WI38 (cell line): ENCODE measurements at regions not wholly inside any gene's neighbourhood (a gene's known extent, or its start where the extent isn't known, plus 50 kb on each side); places are given as distances from the start of the nearest gene placed in this dataset.

ENCODE experiments used
- H3K4me3 ChIP-seq: 2 replicates; pipeline ENCODE4 v1.5.1; 2011; ENCODE audit warnings: low read depth, mild to moderate bottlenecking, control low read depth, low read length
- CTCF ChIP-seq: IDR thresholded peaks from 2 replicates; pipeline ENCODE4 v1.5.1; 2012; ENCODE audit warnings: low read depth, mild to moderate bottlenecking, control low read depth, low read length

- TF ChIP-seq CTCF = no peak
- no peak overlapping the region for H3K4me3 ChIP-seq
Measured at GRCh38 chr16:11475896-11476630, 110.7 kb downstream of the LITAF start.

- no peak for TF ChIP-seq CTCF
Measured at GRCh38 chr16:11476676-11477075, 110.0 kb downstream of the LITAF start.

DNA sequence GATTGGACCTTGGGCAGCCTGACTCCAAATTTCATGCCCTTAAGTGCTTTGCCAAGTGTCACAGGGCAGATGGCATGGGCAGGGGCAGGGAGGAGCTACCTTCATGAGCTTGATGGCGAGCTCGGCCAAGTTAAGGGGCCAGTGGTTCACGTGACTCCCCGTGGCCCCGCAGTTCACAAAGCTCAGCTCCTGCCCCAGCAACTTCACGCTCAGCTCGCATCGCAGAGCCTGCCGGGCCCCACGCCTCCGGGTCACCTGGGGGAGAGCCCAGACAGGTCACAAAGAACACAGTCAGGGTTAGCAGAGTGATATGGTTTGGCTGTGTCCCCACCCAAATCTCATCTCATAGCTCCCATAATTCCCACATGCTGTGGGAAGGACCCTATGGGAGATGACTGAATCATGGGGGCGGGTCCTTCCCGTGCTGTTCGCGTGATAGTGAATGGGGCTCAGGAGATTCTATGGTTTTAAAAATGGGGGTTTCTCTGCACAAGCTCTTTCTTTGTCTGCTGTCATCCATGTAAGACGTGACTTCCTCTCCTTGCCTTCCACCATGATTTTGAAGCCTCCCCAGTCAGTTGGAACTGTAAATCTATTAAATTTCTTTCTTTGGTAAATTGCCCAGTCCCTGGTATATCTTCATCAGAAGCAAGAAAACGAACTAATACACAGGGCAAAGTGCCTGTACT, 108.1 kb downstream of the LITAF start:
- no peak overlapping the region for H3K4me3 ChIP-seq
- no peak for TF ChIP-seq CTCF

More at GRCh38 chr16:11476676-11477075, 110.0 kb downstream of the LITAF start:
- no peak overlapping the region for H3K4me3 ChIP-seq

GRCh38 chr16:11479916-11480315, 106.8 kb downstream of the LITAF start:
- TF ChIP-seq CTCF = no peak
- H3K4me3 ChIP-seq = no peak overlapping the region

DNA sequence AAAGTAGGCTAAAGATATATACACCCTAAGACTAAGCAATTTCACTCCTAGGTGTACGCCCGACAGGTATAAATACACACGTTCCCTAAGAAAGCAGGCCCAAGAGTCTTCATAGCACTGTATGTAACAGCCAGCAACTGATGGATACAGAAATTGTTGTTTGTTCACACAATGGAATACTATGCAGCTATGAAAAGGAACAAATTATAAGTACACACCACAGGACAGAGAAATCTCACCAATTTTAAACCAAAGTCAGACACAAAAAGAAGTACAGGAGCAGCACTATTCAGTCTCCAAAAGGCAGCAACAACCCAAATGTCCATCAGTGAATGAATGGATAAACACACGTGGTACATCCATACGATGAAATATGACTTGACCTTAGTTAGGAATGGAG, 106.1 kb downstream of the LITAF start:
- TF ChIP-seq CTCF = no peak
- no peak overlapping the region for H3K4me3 ChIP-seq

- no peak overlapping the region for H3K4me3 ChIP-seq
- TF ChIP-seq CTCF = no peak
Measured at GRCh38 chr16:11481987-11482386, 104.7 kb downstream of the LITAF start.
